Right lobe of liver (tissue), 4 donors: ENCODE measurements at regions not wholly inside any gene's neighbourhood (a gene's known extent, or its start where the extent isn't known, plus 50 kb on each side); places are given as distances from the start of the nearest gene placed in this dataset.

Experiments
- POLR2A ChIP-seq: fragments of 450-650 bp; IDR thresholded peaks from one replicate; pipeline ENCODE4 v1.6.1; 2017; ENCODE audit warnings: antibody characterized with exemption, mild to moderate bottlenecking
- TF ChIP-seq, protein P1 (sequence below), 4 donors: fragments of 200-600 bp in 3 of 4; fragments of 450-650 bp in 1 of 4; IDR thresholded peaks; one replicate each; pipeline versions ENCODE4 v1.5.1 to v1.8.0; 2016 to 2022; ENCODE audit warnings: antibody characterized with exemption in 4 of 4, mild to moderate bottlenecking in 2 of 4
- donor health status: DM: no; HTN: no; CAD: no.
- donor health status: DM: no; HTN: no; CAD: no.
- donor health status: DM: no; HTN: yes; CAD: no.

DNA sequence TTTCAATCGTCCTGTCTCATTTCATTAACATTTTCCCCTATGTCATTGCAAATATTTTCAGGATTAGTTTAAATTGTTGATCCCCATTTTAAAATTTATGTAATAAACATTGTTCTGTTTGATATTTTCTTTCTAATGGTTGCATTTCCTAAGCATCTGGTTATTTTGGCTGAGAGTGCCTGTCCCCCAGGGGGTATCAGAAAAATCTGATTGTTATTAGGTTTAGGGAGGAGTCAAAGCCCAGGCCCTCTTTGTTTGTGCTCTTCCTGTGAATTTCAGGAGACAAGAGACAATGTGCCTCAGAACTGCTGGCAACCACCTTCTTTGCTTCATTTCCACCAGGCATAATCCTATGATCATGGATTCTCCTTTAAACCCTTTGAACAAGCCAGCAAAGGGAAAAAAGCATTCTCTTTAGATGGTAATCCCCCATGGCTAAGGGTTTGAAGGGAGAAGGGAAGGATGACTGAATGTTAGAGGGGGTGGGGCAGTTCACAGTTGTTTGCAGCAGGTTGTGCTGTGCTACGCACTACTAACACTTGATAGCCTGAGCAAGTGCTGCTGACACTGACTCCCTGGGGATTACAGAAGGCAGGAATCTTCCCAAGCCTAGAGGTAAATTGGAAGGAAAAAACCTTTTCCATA, 462.4 kb upstream of the LRRC4C start:
- TF ChIP-seq, protein P1, sequence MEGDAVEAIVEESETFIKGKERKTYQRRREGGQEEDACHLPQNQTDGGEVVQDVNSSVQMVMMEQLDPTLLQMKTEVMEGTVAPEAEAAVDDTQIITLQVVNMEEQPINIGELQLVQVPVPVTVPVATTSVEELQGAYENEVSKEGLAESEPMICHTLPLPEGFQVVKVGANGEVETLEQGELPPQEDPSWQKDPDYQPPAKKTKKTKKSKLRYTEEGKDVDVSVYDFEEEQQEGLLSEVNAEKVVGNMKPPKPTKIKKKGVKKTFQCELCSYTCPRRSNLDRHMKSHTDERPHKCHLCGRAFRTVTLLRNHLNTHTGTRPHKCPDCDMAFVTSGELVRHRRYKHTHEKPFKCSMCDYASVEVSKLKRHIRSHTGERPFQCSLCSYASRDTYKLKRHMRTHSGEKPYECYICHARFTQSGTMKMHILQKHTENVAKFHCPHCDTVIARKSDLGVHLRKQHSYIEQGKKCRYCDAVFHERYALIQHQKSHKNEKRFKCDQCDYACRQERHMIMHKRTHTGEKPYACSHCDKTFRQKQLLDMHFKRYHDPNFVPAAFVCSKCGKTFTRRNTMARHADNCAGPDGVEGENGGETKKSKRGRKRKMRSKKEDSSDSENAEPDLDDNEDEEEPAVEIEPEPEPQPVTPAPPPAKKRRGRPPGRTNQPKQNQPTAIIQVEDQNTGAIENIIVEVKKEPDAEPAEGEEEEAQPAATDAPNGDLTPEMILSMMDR (IDR thresholded peaks at IDR 0.05), result no peak
- no peak for TF ChIP-seq POLR2A
